ENCODE measurements at regions not wholly inside any gene's neighbourhood (a gene's known extent, or its start where the extent isn't known, plus 50 kb on each side); places are given as distances from the start of the nearest gene placed in this dataset.

GRCh38 chr5:121264605-121265004 is 587.1 kb upstream of the FTMT start:
- Histone ChIP-seq H3K9me3 (ENCODE audit: control insufficient read depth, low read length) (no peaks in the 10 kb centered on the region), H3K4me1 (ENCODE audit: control insufficient read depth, insufficient read depth, low read length, poor library complexity, severe bottlenecking) (no peaks in the 10 kb centered on the region), H3K36me3 (ENCODE audit: control insufficient read depth, insufficient read depth, low read length) (no peaks in the 10 kb centered on the region), H3K4me3 (ENCODE audit: extremely low read depth, insufficient read depth, low read length, poor library complexity, severe bottlenecking) (no peak overlapping the region), H3K27ac (ENCODE audit: low read depth, low read length, severe bottlenecking) (no peak overlapping the region)
- whole genome bisulfite sequencing, 2 experiments (ENCODE audit: insufficient coverage in 2 of 2) = 66 to 89% methylated on average over 2 to 3 of the region's 3 CpGs

- WGBS, 2 experiments (ENCODE audit: insufficient coverage in 2 of 2) = 63 to 74% methylated on average over 2 of the region's 2 CpGs
- Histone ChIP-seq H3K4me1 (ENCODE audit: control insufficient read depth, insufficient read depth, low read length, poor library complexity, severe bottlenecking) (peaks cover 2% of the 10 kb centered on the region), H3K27ac (ENCODE audit: low read depth, low read length, severe bottlenecking) (no peak overlapping the region), H3K9me3 (ENCODE audit: control insufficient read depth, low read length) (no peaks in the 10 kb centered on the region), H3K4me3 (ENCODE audit: extremely low read depth, insufficient read depth, low read length, poor library complexity, severe bottlenecking) (no peak overlapping the region), H3K36me3 (ENCODE audit: control insufficient read depth, insufficient read depth, low read length) (no peaks in the 10 kb centered on the region)
Measured at GRCh38 chr5:121271546-121271945, 580.1 kb upstream of the FTMT start.

GRCh38 chr5:121273833-121274433 is 577.7 kb upstream of the FTMT start:
- H3K36me3 ChIP-seq (ENCODE audit: control insufficient read depth, insufficient read depth, low read length) = no peaks in the 10 kb centered on the region
- no peak overlapping the region for H3K4me3 ChIP-seq (ENCODE audit: extremely low read depth, insufficient read depth, low read length, poor library complexity, severe bottlenecking)
- peaks cover 2% of the 10 kb centered on the region for H3K4me1 ChIP-seq (ENCODE audit: control insufficient read depth, insufficient read depth, low read length, poor library complexity, severe bottlenecking)
- 67 to 80% methylated on average over 2 of the region's 2 CpGs for WGBS, 2 experiments (ENCODE audit: insufficient coverage in 2 of 2)
- no peaks in the 10 kb centered on the region for H3K9me3 ChIP-seq (ENCODE audit: control insufficient read depth, low read length)
- H3K27ac ChIP-seq (ENCODE audit: low read depth, low read length, severe bottlenecking) = peak overlapping the region; percentile 23

GRCh38 chr5:121279801-121280200 is 571.9 kb upstream of the FTMT start:
- no peaks in the 10 kb centered on the region for H3K36me3 ChIP-seq (ENCODE audit: control insufficient read depth, insufficient read depth, low read length)
- no peak overlapping the region for H3K27ac ChIP-seq (ENCODE audit: low read depth, low read length, severe bottlenecking)
- 100% methylated on average over 1 to 3 of the region's 4 CpGs for WGBS, 2 experiments (ENCODE audit: insufficient coverage in 2 of 2)
- no peaks in the 10 kb centered on the region for H3K9me3 ChIP-seq (ENCODE audit: control insufficient read depth, low read length)
- no peaks in the 10 kb centered on the region for H3K4me1 ChIP-seq (ENCODE audit: control insufficient read depth, insufficient read depth, low read length, poor library complexity, severe bottlenecking)
- H3K4me3 ChIP-seq (ENCODE audit: extremely low read depth, insufficient read depth, low read length, poor library complexity, severe bottlenecking) = no peak overlapping the region

GRCh38 chr5:121285801-121286521 is 565.7 kb upstream of the FTMT start:
- H3K9me3 ChIP-seq (ENCODE audit: control insufficient read depth, low read length) = no peaks in the 10 kb centered on the region
- no peak overlapping the region for H3K27ac ChIP-seq (ENCODE audit: low read depth, low read length, severe bottlenecking)
- 94 to 96% methylated on average over 3 of the region's 4 CpGs for WGBS, 2 experiments (ENCODE audit: insufficient coverage in 2 of 2)

GRCh38 chr5:121288781-121289180 is 562.9 kb upstream of the FTMT start:
- Histone ChIP-seq H3K36me3 (ENCODE audit: control insufficient read depth, insufficient read depth, low read length) (no peaks in the 10 kb centered on the region), H3K4me3 (ENCODE audit: extremely low read depth, insufficient read depth, low read length, poor library complexity, severe bottlenecking) (no peak overlapping the region), H3K4me1 (ENCODE audit: control insufficient read depth, insufficient read depth, low read length, poor library complexity, severe bottlenecking) (no peaks in the 10 kb centered on the region), H3K9me3 (ENCODE audit: control insufficient read depth, low read length) (no peaks in the 10 kb centered on the region), H3K27ac (ENCODE audit: low read depth, low read length, severe bottlenecking) (no peak overlapping the region)
- no CpG with 5 or more reads among the region's 1 CpG for WGBS, 2 experiments (ENCODE audit: insufficient coverage in 2 of 2)

More at GRCh38 chr5:121285801-121286521, 565.7 kb upstream of the FTMT start:
- no peaks in the 10 kb centered on the region for H3K4me1 ChIP-seq (ENCODE audit: control insufficient read depth, insufficient read depth, low read length, poor library complexity, severe bottlenecking)
- H3K36me3 ChIP-seq (ENCODE audit: control insufficient read depth, insufficient read depth, low read length) = no peaks in the 10 kb centered on the region
- H3K4me3 ChIP-seq (ENCODE audit: extremely low read depth, insufficient read depth, low read length, poor library complexity, severe bottlenecking) = no peak overlapping the region

- Histone ChIP-seq H3K27ac (ENCODE audit: low read depth, low read length, severe bottlenecking) (no peak overlapping the region), H3K4me1 (ENCODE audit: control insufficient read depth, insufficient read depth, low read length, poor library complexity, severe bottlenecking) (no peaks in the 10 kb centered on the region), H3K36me3 (ENCODE audit: control insufficient read depth, insufficient read depth, low read length) (no peaks in the 10 kb centered on the region), H3K9me3 (ENCODE audit: control insufficient read depth, low read length) (no peaks in the 10 kb centered on the region), H3K4me3 (ENCODE audit: extremely low read depth, insufficient read depth, low read length, poor library complexity, severe bottlenecking) (no peak overlapping the region)
- whole genome bisulfite sequencing, 2 experiments (ENCODE audit: insufficient coverage in 2 of 2) = 100% methylated on average over 1 of the region's 2 CpGs; no CpG with 5 or more reads in 1 of the 2 experiments
Measured at GRCh38 chr5:121292664-121293063, 559.0 kb upstream of the FTMT start.

GRCh38 chr5:121296356-121296755 is 555.3 kb upstream of the FTMT start:
- Histone ChIP-seq H3K4me3 (ENCODE audit: extremely low read depth, insufficient read depth, low read length, poor library complexity, severe bottlenecking) (no peak overlapping the region), H3K27ac (ENCODE audit: low read depth, low read length, severe bottlenecking) (no peak overlapping the region), H3K36me3 (ENCODE audit: control insufficient read depth, insufficient read depth, low read length) (no peaks in the 10 kb centered on the region), H3K9me3 (ENCODE audit: control insufficient read depth, low read length) (no peaks in the 10 kb centered on the region), H3K4me1 (ENCODE audit: control insufficient read depth, insufficient read depth, low read length, poor library complexity, severe bottlenecking) (no peaks in the 10 kb centered on the region)
- WGBS, 2 experiments (ENCODE audit: insufficient coverage in 2 of 2) = no CpG with 5 or more reads among the region's 2 CpGs

- no peak overlapping the region for H3K27ac ChIP-seq (ENCODE audit: low read depth, low read length, severe bottlenecking)
- H3K9me3 ChIP-seq (ENCODE audit: control insufficient read depth, low read length) = no peaks in the 10 kb centered on the region
- 80 to 100% methylated on average over 1 to 2 of the region's 3 CpGs for WGBS, 2 experiments (ENCODE audit: insufficient coverage in 2 of 2)
- no peaks in the 10 kb centered on the region for H3K4me1 ChIP-seq (ENCODE audit: control insufficient read depth, insufficient read depth, low read length, poor library complexity, severe bottlenecking)
- no peaks in the 10 kb centered on the region for H3K36me3 ChIP-seq (ENCODE audit: control insufficient read depth, insufficient read depth, low read length)
- no peak overlapping the region for H3K4me3 ChIP-seq (ENCODE audit: extremely low read depth, insufficient read depth, low read length, poor library complexity, severe bottlenecking)
Measured at GRCh38 chr5:121299153-121299552, 552.5 kb upstream of the FTMT start.

- Histone ChIP-seq H3K4me3 (ENCODE audit: extremely low read depth, insufficient read depth, low read length, poor library complexity, severe bottlenecking) (no peak overlapping the region), H3K4me1 (ENCODE audit: control insufficient read depth, insufficient read depth, low read length, poor library complexity, severe bottlenecking) (no peaks in the 10 kb centered on the region), H3K27ac (ENCODE audit: low read depth, low read length, severe bottlenecking) (no peak overlapping the region), H3K9me3 (ENCODE audit: control insufficient read depth, low read length) (no peaks in the 10 kb centered on the region), H3K36me3 (ENCODE audit: control insufficient read depth, insufficient read depth, low read length) (no peaks in the 10 kb centered on the region)
- WGBS, 2 experiments (ENCODE audit: insufficient coverage in 2 of 2) = no CpG with 5 or more reads among the region's 1 CpG
Measured at GRCh38 chr5:121304838-121305237, 546.8 kb upstream of the FTMT start.

GRCh38 chr5:121313886-121314285 is 537.8 kb upstream of the FTMT start:
- H3K9me3 ChIP-seq (ENCODE audit: control insufficient read depth, low read length) = no peaks in the 10 kb centered on the region
- H3K36me3 ChIP-seq (ENCODE audit: control insufficient read depth, insufficient read depth, low read length) = no peaks in the 10 kb centered on the region
- no CpG with 5 or more reads among the region's 1 CpG for whole genome bisulfite sequencing, 2 experiments (ENCODE audit: insufficient coverage in 2 of 2)
- H3K4me1 ChIP-seq (ENCODE audit: control insufficient read depth, insufficient read depth, low read length, poor library complexity, severe bottlenecking) = no peaks in the 10 kb centered on the region
- H3K27ac ChIP-seq (ENCODE audit: low read depth, low read length, severe bottlenecking) = no peak overlapping the region
- no peak overlapping the region for H3K4me3 ChIP-seq (ENCODE audit: extremely low read depth, insufficient read depth, low read length, poor library complexity, severe bottlenecking)
